ENCODE measurements at regions not wholly inside any gene's neighbourhood (a gene's known extent, or its start where the extent isn't known, plus 50 kb on each side); places are given as distances from the start of the nearest gene placed in this dataset.
"Not testable (repeated sequence)": the region's sequence is repeated elsewhere in the genome, so short reads cannot be mapped to it uniquely, and the experiment has no call there.

DNA sequence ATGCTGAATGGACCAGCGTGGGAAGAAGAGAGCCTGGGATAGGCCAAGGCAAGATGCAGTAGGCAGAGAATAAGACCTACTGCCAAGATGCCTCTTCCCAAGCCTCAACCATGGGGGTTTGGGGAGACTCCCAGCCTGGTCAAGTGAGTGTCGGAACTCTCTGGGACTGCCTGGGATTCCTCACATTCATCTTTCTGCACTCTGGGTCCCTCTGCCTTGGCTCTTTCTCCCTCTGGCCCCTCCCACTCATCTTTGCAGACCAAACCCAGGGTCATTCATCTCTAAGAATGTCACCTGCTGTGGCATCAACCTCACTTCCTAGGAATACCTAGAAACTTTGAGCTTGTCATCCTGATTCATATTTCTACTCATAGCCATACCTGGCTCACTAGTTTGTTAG lies 211.3 kb upstream of the HNRNPA3 start:
- DNase-seq: no peak

DNA sequence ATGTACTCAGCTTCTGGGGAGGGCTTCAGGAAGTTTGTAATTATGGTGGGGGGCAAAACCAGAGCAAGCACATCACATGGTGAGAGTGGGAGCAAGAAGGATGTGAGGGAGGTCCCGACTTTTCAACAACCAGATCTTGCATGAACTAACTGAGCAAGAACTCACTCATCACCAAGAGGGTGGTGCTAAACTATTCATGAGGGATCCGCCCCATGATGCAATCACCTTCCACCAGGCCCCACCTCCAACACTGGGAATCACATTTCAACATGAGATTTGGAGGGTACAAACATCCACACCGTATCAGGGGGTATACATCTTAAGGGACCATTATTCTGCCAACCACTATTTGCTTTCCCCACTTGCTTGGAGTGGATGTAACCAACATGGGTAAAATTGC lies 209.6 kb upstream of the HNRNPA3 start:
- no peak for DNase-seq

DNA sequence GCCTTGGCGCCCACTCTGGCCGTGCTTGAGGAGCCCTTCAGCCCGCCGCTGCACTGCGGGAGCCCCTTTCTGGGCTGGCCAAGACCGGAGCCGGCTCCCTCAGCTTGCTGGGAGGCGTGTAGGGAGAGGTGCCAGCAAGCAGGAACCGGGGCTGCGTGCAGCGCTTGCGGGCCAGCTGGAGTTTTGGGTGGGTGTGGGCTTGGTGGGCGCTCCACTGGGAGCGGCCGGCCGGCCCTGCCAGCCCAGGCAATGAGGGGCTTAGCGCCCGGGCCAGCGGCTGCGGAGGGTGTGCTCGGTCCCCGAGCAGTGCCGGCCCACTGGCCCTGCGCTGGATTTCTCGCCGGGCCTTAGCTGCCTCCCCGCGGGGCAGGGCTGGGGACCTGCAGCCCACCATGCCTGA lies 204.9 kb upstream of the HNRNPA3 start:
- DNase-seq: not testable (repeated sequence)

DNA sequence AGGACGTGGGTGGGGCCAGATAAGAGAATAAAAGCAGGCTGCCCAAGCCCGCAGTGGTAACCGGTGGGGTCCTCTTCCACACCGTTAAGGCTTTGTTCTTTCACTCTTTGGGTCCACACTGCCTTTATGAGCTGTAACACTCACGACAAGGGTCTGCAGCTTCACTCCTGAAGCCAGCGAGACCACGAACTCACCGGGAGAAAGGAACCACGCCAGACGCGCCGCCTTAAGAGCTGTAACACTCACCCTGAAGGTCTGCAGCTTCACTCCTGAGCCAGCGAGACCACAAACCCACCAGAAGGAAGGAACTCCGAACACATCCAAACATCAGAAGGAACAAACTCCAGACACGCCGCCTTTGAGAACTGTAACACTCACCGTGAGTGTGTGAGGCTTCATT lies 203.9 kb upstream of the HNRNPA3 start:
- DNase-seq: not testable (repeated sequence)

DNA sequence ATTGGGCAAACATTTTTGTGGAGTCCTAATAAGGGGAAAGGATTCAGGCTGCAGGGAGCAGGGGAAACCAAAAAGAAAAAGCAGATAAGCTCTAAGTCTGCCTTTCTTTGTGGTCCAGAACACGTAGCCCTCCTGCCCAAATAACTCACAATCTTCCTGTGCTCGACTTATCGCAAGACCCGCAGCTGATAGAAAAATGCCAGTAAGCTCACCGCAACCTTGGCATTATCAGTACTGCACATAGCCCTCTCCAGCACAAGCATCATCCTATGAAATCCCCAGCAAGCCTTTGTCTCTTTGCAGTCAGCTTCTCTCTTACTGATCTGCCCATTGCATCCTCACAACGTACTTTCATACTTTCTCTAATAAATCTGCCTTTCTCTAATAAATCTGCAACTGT lies 202.4 kb upstream of the HNRNPA3 start:
- no peak for DNase-seq

DNA sequence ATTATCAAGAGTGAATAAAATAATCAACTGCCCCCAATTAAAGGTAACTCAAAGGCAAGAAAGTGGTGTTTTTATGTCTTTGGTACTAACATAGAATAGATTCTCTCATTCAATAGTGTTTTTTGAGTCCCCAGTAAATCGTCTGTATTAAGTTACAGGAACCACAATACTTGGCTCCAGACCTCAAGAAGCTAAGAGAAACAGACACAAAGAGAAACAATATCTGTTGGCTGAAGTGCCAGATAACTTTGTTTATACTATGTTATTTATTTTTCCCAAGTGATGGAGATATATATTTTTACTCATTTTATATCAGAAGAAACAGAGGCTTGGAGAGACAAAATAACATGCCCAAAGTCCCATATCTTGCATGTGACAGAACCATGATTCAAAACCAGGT lies 201.7 kb upstream of the HNRNPA3 start:
- DNase-seq: no peak

- no peak for DNase-seq
Measured at GRCh38 chr2:177014946-177015345, 197.6 kb upstream of the HNRNPA3 start.

- DNase-seq: no peak
Measured at GRCh38 chr2:177015356-177015923, 197.2 kb upstream of the HNRNPA3 start.

GRCh38 chr2:177020524-177021119 lies 192.0 kb upstream of the HNRNPA3 start:
- DNase-seq: no peak

DNA sequence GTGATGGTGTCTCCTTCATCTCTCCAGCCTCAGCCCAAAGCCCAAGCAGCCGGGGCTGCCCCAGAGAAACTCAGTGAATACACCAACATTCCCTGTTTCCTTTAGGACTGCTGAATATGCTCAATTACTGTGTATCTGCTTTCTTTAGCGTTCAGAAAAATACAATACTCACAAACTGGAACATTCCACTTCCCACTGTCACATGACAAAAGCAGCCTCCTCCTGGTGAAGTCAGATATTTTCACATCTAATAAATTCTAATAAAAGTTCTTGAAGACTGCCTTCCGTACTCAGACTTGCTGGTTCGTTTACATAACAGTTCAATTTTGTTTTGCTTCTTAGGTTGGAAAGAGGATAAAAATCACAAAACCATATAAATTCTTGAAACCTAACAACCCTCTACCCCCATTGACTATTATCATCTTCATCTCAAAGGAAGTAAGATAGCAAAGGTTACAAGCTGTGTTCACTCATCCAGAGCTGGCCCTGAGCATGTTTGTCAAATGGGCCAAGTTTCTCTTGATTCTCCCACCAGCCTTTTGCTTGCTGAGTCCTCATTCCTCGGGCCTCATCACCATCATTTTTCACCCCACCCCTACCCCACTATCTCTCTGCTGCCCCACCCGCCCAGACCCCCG lies 190.8 kb upstream of the HNRNPA3 start:
- no peak for DNase-seq

DNA sequence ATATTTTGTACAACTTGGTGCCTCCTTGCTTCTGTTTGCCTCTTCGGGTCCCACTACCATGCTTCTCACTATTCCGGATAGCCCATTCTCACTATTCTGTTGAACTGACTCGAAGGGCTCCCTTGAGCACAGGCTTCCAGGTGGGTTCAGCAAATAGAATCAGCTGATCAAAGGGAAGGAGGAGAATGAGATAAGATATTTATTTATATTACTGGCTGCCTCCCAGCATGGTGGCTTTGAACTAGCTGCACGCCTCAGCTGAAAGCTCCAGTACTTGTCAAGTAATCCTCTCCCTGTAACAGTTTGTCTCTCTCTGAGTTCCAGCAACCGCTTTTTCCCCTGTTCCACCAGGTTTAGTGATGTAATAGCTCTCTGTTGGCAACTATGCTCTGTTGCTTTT lies 187.8 kb upstream of the HNRNPA3 start:
- DNase-seq: no peak

DNA sequence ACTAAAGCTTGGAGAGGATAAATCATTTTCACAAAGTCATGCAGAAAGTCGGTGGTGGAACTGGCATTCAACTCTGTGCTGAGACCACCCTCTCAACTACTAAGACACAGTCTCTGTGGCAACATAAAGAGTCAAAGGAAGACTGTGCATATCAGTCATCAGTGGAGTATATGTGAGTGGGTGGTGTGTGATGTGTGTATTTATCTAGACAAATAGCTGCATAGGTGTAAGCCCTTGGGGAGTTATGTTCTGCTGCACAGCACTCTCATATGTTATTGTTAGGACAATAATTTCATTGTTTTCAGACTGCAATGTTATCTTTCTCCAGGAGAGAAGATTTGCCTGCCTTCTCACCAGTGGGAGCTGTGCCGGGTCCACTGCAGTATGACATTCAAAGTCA lies 186.3 kb upstream of the HNRNPA3 start:
- no peak for DNase-seq

DNA sequence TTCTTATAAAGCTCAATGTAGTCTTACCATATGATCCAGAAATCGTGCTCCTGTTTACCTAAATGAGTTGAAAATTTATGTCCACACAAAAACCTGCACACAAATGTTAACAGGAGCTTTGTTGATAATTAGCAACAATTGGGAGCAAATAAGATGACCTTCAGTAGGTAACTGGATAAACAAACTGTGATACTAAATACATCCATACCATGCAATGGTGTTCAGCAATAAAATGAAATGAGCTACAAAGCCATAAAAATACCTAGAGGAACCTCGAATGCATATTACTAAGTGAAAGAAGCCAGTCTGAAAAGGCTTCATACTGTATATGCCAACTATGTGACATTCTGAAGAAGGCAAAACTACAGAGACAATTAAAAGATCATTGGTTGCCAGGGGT lies 185.6 kb upstream of the HNRNPA3 start:
- no peak for DNase-seq

DNA sequence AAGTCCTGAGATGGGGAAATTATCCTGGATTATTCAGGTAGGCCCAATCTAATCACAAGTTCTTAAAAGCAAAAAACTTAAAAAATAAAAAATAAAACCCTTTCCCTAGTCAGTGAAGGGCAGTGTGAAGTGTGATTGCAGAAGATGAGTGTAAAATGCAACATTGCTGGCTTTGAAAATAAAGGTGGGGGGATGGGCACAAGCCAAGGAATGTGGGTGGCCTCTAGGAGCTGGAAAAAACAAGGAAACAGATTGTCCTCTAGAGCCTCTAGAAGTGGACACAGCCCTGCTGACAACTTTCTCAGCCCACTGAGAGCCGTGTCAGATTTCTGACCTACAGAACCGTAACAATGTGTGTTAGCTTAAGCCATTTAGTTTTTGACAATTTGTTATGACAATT lies 184.3 kb upstream of the HNRNPA3 start:
- DNase-seq: no peak

- DNase-seq: no peak
Measured at GRCh38 chr2:177029075-177029474, 183.5 kb upstream of the HNRNPA3 start.

GRCh38 chr2:177029501-177029900 lies 183.1 kb upstream of the HNRNPA3 start:
- DNase-seq: no peak

DNA sequence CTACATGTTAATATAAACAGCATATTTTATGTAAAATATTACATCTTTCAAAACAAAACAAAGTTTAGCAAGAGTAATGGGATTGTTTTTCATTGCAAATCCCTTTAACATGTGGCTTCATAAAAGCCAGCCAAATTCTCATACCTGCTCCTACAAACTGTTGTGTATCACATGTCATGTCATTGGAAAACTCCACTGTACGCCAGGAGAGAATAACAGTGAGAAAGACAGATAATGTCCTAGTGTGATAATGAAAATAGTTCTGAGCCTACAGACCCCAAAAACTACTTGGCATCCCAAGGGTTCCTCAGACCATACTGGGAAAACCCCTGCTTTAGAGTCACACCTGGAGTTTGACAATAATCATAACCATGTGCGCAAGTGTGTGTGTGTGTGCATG lies 182.7 kb upstream of the HNRNPA3 start:
- DNase-seq: no peak

GRCh38 chr2:177030451-177031105 lies 182.0 kb upstream of the HNRNPA3 start:
- DNase-seq: no peak

DNA sequence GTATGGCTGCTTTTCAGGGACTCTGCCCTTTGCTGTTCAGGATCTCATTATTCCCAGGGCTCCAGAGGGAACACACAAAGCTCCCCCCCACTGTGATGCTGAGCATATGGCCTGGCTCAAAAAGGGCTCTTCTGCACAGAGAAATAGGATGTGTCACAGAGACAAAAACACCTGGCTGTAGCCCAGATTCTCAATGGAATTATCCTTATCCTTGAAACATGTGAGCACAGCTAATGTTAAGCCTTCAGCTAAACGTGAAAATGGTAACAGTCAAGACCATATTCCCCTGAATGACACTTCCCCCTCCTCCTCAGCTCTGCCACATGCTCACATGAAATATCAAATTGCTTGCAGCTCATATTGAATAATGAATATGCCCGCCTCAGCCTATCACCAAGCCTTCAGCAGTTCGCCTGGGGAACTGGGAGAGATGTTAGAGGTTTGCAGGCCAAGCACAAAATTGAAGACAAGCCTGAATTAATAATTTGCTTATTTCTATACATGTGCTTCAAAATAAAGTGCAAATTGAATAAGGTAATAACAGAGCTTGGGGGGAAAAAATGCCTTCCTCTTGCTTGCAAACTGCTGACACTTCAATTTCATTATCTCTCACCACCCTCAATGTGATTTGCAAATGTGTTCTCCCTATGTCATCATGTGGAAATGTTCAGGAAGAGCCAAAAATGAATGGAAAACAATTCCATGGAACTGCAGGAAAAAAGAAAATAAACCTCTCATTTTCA lies 181.0 kb upstream of the HNRNPA3 start:
- DNase-seq: no peak

DNA sequence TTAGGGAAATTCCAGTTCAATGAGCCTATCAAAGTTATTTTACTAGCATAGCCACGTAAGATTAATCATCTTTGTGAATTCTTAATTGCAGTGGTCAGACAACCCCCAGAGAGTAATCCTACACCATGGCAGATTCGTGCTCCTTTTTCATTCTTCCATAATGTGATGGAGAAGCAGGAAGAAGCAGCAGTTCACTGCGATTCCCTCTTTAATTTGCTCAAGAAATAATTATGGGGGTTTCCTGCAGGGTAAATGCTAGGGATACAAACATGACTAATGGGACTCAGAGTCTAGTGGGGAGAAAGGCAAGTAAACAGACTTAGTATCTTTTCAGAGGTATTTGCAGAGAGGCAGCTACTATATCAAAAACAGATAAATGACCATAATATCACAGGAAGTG lies 175.8 kb upstream of the HNRNPA3 start:
- DNase-seq: no peak

DNA sequence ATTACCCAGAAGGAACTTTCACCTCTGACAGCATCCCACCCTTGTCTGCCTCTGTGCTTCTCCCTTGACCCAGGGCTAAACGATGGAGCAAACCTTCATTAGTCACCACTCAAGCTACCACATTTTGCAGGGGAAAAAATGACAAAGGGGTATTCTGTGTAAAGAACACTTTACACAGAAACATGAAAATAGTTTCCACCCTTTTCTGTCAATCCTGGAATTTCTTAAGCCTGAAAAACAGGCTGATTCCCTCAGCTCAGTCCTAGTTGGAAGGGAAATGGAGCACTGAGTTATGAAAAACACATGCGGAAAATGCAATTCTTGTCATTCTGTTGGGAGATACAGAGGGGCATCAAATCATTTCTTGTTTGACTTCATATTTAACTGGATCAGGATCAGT lies 175.0 kb upstream of the HNRNPA3 start:
- no peak for DNase-seq

DNA sequence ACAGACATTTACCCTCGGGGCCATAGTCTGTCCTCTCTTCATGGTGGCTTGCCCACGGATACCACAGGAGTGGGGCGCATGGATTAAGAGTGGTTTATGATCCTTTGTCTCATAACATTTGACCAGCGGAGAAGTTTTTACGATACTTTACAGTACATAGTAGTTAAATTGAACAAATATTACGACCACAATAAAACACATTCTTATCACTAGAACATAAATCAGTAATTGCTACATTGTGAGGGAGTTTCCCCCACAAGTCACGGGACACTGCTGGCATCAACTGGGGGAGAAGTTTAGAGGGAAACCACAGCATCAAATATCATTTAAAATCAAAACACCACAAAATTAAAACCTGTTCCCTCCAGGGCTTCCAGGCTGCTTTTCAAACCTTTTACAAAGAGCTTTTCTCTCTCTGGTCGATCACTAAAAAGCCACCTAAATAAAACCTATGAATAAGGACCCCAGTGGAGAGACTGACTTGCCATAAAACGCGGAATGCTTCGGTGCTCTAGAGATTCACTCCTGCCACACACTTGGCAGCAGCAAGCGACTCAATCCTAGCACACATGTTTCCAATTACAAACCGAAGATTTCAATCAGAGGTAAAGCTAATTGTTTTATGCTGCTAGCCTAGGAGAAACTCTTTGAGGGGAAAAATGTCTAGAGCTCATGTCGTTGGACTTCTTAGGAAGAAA lies 173.7 kb upstream of the HNRNPA3 start:
- DNase-seq: no peak

- no peak for DNase-seq
Measured at GRCh38 chr2:177042311-177042710, 170.3 kb upstream of the HNRNPA3 start.
